ENCODE measurements at regions not wholly inside any gene's neighbourhood (a gene's known extent, or its start where the extent isn't known, plus 50 kb on each side); places are given as distances from the start of the nearest gene placed in this dataset.

GRCh38 chr3:181333394-181333793 lies 343.9 kb upstream of the DNAJC19 start:
- TF ChIP-seq CTCF (IDR thresholded peaks at IDR 0.05; ENCODE audit: borderline replicate concordance, extremely low read depth, low read length, poor library complexity, severe bottlenecking) (no peak), EZH2 (IDR thresholded peaks at IDR 0.05; ENCODE audit: borderline replicate concordance, low read depth, low read length, severe bottlenecking) (no peak)
